Cardiac fibroblast (primary cell): ENCODE measurements at regions not wholly inside any gene's neighbourhood (a gene's known extent, or its start where the extent isn't known, plus 50 kb on each side); places are given as distances from the start of the nearest gene placed in this dataset.
"Not testable (repeated sequence)": the region's sequence is repeated elsewhere in the genome, so short reads cannot be mapped to it uniquely, and the experiment has no call there.

ENCODE experiments used
- DNase-seq, 2 donors: peaks; one replicate each; pipeline versions ENCODE4 v3.0.0 to v3.0.0-alpha.2; 2010; ENCODE audit warnings: low read depth in 2 of 2
- H3K4me3 ChIP-seq, 2 donors: replicated peaks in 1 of 2; 1 replicate in 1 of 2; 2 replicates in 1 of 2; pipeline ENCODE4 v1.5.1; 2011; ENCODE audit warnings: low read depth in 2 of 2, low read length in 2 of 2, mild to moderate bottlenecking in 2 of 2, moderate library complexity in 1 of 2
- TF ChIP-seq, protein P1 (sequence below): IDR thresholded peaks from one replicate; pipeline ENCODE4 v1.5.1; 2011; ENCODE audit warnings: low read depth, mild to moderate bottlenecking, low read length, inconsistent platforms

DNA sequence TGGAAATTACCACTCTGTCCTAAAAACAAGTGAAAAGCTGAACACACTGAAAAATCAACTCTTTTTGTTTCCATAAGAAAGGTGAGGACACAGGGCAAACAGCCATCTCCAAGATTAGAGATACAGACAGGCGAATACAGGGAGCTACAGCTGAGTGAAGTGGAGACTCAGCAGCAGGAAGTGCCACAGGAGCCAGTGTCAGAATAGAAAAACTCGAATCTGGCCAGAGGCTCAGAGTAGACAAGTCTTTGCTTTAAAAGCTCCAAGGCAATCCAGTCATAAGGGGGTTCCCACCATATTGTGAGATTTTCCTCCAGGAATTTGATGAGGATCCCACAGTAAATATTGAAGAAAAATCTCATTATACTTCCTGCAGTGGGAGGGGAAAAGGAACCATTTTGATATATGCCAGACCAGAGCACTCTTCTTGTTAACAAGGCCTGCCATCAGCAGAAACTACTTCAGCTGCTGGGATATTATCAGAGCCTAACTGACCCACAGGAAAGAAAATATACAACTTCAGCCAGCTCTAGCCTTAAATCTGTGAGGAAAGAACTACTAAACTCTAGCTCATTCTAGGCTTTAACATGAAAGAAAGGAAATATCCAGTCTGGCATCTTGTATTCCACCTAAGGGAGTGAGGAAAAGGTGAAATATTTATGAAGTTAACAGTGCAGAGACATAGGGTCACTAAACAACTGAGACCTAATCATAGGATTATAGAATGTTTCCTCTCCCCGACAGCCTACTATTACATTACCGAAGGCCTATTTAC is 256.2 kb upstream of the OLFM3 start:
- DNase-seq, result no peak
- no peak overlapping the region for H3K4me3 ChIP-seq
- TF ChIP-seq, protein P1, sequence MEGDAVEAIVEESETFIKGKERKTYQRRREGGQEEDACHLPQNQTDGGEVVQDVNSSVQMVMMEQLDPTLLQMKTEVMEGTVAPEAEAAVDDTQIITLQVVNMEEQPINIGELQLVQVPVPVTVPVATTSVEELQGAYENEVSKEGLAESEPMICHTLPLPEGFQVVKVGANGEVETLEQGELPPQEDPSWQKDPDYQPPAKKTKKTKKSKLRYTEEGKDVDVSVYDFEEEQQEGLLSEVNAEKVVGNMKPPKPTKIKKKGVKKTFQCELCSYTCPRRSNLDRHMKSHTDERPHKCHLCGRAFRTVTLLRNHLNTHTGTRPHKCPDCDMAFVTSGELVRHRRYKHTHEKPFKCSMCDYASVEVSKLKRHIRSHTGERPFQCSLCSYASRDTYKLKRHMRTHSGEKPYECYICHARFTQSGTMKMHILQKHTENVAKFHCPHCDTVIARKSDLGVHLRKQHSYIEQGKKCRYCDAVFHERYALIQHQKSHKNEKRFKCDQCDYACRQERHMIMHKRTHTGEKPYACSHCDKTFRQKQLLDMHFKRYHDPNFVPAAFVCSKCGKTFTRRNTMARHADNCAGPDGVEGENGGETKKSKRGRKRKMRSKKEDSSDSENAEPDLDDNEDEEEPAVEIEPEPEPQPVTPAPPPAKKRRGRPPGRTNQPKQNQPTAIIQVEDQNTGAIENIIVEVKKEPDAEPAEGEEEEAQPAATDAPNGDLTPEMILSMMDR, result no peak

DNA sequence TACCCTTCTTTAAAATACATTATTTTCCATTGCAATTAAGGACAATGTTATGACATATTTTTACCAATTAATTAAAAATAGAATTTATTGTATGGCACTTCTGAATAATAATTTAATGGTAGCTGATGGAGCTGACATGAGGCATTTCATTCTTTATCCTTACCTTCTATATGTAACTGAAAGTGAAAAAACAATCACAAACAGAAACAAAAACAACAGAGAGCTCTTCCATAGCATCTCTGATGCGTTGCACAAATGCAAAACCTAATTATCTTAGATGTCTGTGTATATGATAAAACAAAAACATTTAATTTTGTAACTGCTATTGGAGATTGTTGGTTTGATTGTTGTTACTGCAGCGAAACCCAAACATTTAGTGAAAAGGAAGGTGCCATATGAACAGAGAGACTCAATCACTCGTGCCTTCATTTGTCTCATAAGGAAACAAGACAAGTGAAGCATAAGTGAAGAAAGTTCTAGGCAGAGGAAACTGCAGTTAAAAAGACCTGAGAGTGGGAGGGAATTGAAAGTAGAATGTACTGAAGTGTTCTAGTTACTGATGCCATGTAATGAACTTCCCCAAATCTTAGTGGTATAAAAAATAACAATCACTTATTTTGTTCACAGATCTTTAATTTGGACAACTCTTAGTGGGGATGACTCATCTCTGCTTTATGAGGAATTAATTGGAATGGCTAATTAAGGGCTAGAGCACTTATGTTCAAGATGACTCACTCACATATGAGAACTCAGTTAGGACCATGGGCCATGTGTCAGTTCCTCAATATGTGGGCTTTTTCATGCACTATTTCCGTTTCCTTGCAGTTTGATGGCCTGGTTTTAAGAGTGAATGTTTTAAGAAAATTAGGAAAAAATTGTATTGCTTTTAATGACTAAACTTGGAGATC is 245.0 kb upstream of the OLFM3 start:
- no peak overlapping the region for H3K4me3 ChIP-seq
- TF ChIP-seq, protein P1, result no peak
- no peak for DNase-seq

DNA sequence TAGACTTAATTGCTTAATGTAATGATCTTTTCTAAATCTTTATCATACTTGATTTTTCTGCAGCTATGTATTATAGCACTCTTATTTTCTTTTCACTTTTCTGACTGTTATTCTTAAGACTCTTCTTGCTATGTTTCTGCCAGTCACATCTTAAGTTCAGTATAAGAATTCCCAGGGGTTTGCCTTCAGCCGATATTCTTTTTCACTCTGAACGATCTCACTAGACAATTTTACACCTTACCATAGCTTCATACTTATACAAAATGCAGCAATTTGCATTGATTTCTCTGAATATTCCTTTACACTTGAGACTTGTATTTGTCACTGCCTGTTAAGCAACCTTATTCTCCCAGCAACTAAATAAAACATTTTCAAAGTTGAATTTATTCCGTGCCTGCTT is 242.5 kb upstream of the OLFM3 start:
- TF ChIP-seq, protein P1, result no peak
- no peak for DNase-seq
- H3K4me3 ChIP-seq, result no peak overlapping the region

DNA sequence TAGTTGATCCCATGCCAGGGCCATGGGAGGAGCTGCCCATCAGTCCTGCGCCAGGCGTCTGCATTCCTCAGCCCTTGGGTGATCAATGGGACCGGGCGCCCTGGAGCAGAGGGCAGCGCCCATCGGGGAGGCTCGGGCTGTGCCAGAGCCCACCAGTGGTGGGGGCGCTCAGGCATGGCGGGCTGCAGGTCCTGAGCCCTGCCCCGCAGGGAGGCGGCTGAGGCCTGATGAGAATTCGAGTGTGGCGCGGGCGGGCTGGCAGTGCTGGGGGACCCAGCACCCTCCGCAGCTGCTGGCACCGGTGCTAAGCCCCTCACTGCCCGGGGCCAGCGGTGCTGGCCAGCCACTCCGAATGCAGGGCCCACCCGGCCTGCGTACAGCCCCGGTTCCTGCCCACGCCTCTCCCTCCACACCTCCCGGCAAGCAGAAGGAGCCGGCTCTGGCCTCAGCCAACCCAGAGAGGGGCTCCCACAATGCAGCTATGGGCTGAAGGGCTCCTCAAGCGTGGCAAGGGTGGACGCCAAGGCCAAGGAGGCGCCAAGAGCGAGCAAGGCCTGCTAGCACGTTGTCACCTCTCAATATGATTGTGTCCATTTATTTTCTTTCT is 238.1 kb upstream of the OLFM3 start:
- no peak overlapping the region for H3K4me3 ChIP-seq
- TF ChIP-seq, protein P1, result no peak
- no peak for DNase-seq

DNA sequence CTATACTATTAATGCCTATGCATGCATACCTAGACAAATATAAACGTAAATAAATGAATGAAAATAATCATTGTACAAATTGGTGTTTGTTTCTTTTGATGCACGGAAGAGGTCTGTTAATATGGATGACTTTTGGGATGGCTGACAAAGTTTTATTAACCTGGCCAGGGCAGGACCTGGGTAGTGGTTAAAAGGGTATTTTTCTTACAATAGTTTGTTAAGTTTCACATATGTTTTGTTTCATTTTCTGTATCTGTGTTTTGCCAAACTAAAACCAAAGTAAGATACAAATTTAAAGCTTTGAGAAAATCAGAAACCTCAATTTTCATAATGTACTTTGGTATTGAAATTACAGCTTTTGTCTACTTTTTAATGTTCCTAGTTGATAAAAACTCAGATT is 222.7 kb upstream of the OLFM3 start:
- no peak overlapping the region for H3K4me3 ChIP-seq
- DNase-seq, result no peak
- TF ChIP-seq, protein P1, result no peak

DNA sequence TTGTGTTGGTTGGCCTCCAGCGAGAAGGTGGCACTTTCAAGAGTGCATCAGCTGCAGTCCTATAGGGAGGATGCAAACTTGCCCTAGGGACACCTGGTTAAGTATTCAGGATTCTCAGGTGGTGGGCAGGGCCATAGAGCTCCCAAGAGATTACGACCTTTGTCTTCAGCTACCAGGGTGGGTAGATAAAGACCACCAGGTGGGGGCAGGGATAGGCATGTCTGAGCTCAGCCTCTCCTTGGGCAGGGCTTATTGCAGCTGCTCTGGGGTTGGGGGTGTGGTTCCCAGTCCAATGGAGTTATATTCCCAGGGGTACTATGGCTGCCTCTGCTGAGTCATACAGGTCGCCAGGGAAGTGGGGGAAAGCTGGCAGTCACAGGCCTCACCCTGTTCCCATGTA is 214.2 kb upstream of the OLFM3 start:
- H3K4me3 ChIP-seq, DNase-seq: not testable (repeated sequence)

DNA sequence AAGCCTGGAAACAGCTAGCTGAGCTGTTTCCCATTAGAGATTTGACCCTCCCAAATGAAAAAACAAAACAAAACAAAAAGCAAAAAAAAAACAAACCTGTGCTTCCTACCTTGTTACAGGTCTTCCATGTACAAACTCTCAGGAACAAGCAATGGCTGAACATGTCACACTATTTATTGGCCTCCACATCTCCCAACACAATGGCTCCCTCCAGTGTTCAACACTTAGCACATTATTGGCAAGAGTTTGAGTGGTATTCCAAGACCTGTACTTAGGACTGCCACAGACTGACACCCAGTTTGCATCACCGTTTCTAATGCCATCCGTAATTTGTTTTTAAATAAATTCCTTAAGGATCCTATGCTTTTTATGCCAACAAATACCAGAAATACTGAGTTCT is 195.0 kb upstream of the OLFM3 start:
- no peak overlapping the region for H3K4me3 ChIP-seq
- TF ChIP-seq, protein P1, result no peak
- peak; percentile 3 to 21 for DNase-seq
